ENCODE measurements at regions not wholly inside any gene's neighbourhood (a gene's known extent, or its start where the extent isn't known, plus 50 kb on each side); places are given as distances from the start of the nearest gene placed in this dataset.

GRCh38 chr19:31119951-31120690 lies 229.1 kb downstream of the TSHZ3 start:
- TF ChIP-seq CTCF (IDR thresholded peaks at IDR 0.05; ENCODE audit: insufficient read depth, low read length, poor library complexity, severe bottlenecking), result no peak
- H3K27me3 ChIP-seq (replicated peaks; ENCODE audit: control insufficient read depth, insufficient read depth, low read length), result no peaks in the 10 kb centered on the region
- no peak for DNase-seq (ENCODE audit: extremely low read depth, insufficient read length)
- H3K36me3 ChIP-seq (ENCODE audit: control insufficient read depth, insufficient read depth, low read length), result no peaks in the 10 kb centered on the region
- no peak overlapping the region for H3K4me3 ChIP-seq (replicated peaks; ENCODE audit: low read depth, low read length)

GRCh38 chr19:31118986-31119385 lies 230.2 kb downstream of the TSHZ3 start:
- no peak for TF ChIP-seq CTCF (IDR thresholded peaks at IDR 0.05; ENCODE audit: insufficient read depth, low read length, poor library complexity, severe bottlenecking)
- no peak for DNase-seq (ENCODE audit: extremely low read depth, insufficient read length)

GRCh38 chr19:31118287-31118955 lies 230.8 kb downstream of the TSHZ3 start:
- H3K27me3 ChIP-seq (replicated peaks; ENCODE audit: control insufficient read depth, insufficient read depth, low read length), result no peaks in the 10 kb centered on the region
- no peak for DNase-seq (ENCODE audit: extremely low read depth, insufficient read length)
- TF ChIP-seq CTCF (IDR thresholded peaks at IDR 0.05; ENCODE audit: insufficient read depth, low read length, poor library complexity, severe bottlenecking), result no peak

More at GRCh38 chr19:31118986-31119385, 230.2 kb downstream of the TSHZ3 start:
- Histone ChIP-seq H3K4me3 (replicated peaks; ENCODE audit: low read depth, low read length) (no peak overlapping the region), H3K36me3 (ENCODE audit: control insufficient read depth, insufficient read depth, low read length) (no peaks in the 10 kb centered on the region), H3K27me3 (replicated peaks; ENCODE audit: control insufficient read depth, insufficient read depth, low read length) (no peaks in the 10 kb centered on the region)

GRCh38 chr19:31114585-31114984 lies 234.7 kb downstream of the TSHZ3 start:
- no peak for TF ChIP-seq CTCF (IDR thresholded peaks at IDR 0.05; ENCODE audit: insufficient read depth, low read length, poor library complexity, severe bottlenecking)
- no peak for DNase-seq (ENCODE audit: extremely low read depth, insufficient read length)
- Histone ChIP-seq H3K36me3 (ENCODE audit: control insufficient read depth, insufficient read depth, low read length) (no peaks in the 10 kb centered on the region), H3K4me3 (replicated peaks; ENCODE audit: low read depth, low read length) (no peak overlapping the region), H3K27me3 (replicated peaks; ENCODE audit: control insufficient read depth, insufficient read depth, low read length) (no peaks in the 10 kb centered on the region)

More at GRCh38 chr19:31118287-31118955, 230.8 kb downstream of the TSHZ3 start:
- H3K4me3 ChIP-seq (replicated peaks; ENCODE audit: low read depth, low read length), result no peak overlapping the region
- no peaks in the 10 kb centered on the region for H3K36me3 ChIP-seq (ENCODE audit: control insufficient read depth, insufficient read depth, low read length)

GRCh38 chr19:31113293-31113692 lies 235.9 kb downstream of the TSHZ3 start:
- no peaks in the 10 kb centered on the region for H3K36me3 ChIP-seq (ENCODE audit: control insufficient read depth, insufficient read depth, low read length)
- no peak for DNase-seq (ENCODE audit: extremely low read depth, insufficient read length)
- TF ChIP-seq CTCF (IDR thresholded peaks at IDR 0.05; ENCODE audit: insufficient read depth, low read length, poor library complexity, severe bottlenecking), result no peak
- no peak overlapping the region for H3K4me3 ChIP-seq (replicated peaks; ENCODE audit: low read depth, low read length)
- H3K27me3 ChIP-seq (replicated peaks; ENCODE audit: control insufficient read depth, insufficient read depth, low read length), result no peaks in the 10 kb centered on the region
